GM18519 (cell line): ENCODE measurements at regions not wholly inside any gene's neighbourhood (a gene's known extent, or its start where the extent isn't known, plus 50 kb on each side); places are given as distances from the start of the nearest gene placed in this dataset.

ENCODE experiments used
- ATAC-seq: cut with Tn5 transposase; IDR thresholded peaks from one replicate; pipeline ENCODE4 v1.9.1; 2021; ENCODE audit warnings: mild to moderate bottlenecking, moderate library complexity; ENCODE audit not compliant: unreplicated experiment, low FRiP score

- ATAC-seq = no peak
These were observed 134.2 kb upstream of the LINC00305 start for GRCh38 chr18:64283059-64283458.

GRCh38 chr18:64278026-64278425 lies 129.1 kb upstream of the LINC00305 start:
- no peak for ATAC-seq

GRCh38 chr18:64276311-64277090 lies 127.6 kb upstream of the LINC00305 start:
- ATAC-seq = no peak

- ATAC-seq = no peak
These were observed 126.9 kb upstream of the LINC00305 start for GRCh38 chr18:64275593-64276300.

- no peak for ATAC-seq
These were observed 124.8 kb upstream of the LINC00305 start for GRCh38 chr18:64273724-64274123.

- ATAC-seq = no peak
These were observed 123.2 kb upstream of the LINC00305 start for GRCh38 chr18:64271975-64272659.

- no peak for ATAC-seq
These were observed 122.4 kb upstream of the LINC00305 start for GRCh38 chr18:64271246-64271645.

GRCh38 chr18:64270608-64271007 lies 121.7 kb upstream of the LINC00305 start:
- ATAC-seq = no peak

- ATAC-seq = no peak
These were observed 121.2 kb upstream of the LINC00305 start for GRCh38 chr18:64270121-64270520.

- no peak for ATAC-seq
These were observed 115.3 kb upstream of the LINC00305 start for GRCh38 chr18:64264171-64264570.

- ATAC-seq = no peak
These were observed 111.9 kb upstream of the LINC00305 start for GRCh38 chr18:64260810-64261209.

- ATAC-seq = no peak
These were observed 111.0 kb upstream of the LINC00305 start for GRCh38 chr18:64259871-64260270.

- no peak for ATAC-seq
These were observed 109.3 kb upstream of the LINC00305 start for GRCh38 chr18:64258111-64258650.

GRCh38 chr18:64254399-64255093 lies 105.7 kb upstream of the LINC00305 start:
- ATAC-seq = no peak

- no peak for ATAC-seq
These were observed 105.0 kb upstream of the LINC00305 start for GRCh38 chr18:64253873-64254272.

GRCh38 chr18:64253222-64253621 lies 104.3 kb upstream of the LINC00305 start:
- no peak for ATAC-seq

GRCh38 chr18:64248836-64249235 lies 99.9 kb upstream of the LINC00305 start:
- ATAC-seq = no peak

- ATAC-seq = no peak
These were observed 96.4 kb upstream of the LINC00305 start for GRCh38 chr18:64245126-64245861.

- ATAC-seq = no peak
These were observed 95.7 kb upstream of the LINC00305 start for GRCh38 chr18:64244571-64244970.

GRCh38 chr18:64240316-64240715 lies 91.4 kb upstream of the LINC00305 start:
- ATAC-seq = no peak
